K562 (cell line): ENCODE measurements at regions not wholly inside any gene's neighbourhood (a gene's known extent, or its start where the extent isn't known, plus 50 kb on each side); places are given as distances from the start of the nearest gene placed in this dataset.

ENCODE experiments used
- ATAC-seq: fragments of 200-7000 bp; cut with Tn5 transposase; 3 replicates; pipeline ENCODE4 v1.9.1; 2020; ENCODE audit warnings: moderate library complexity
- BruUV-seq: library from RNA; stranded (reverse); fragments of 400-500 nt; replicated peaks from 2 replicates; lab custom pipeline; 2021; lab: Mats Ljungman, UMichigan
- CTCF ChIA-PET: fragments of 300-600 bp; formaldehyde crosslinking; extraction: SDS; loops from one replicate; lab custom pipeline; 2021; ENCODE audit warnings: low intra/inter-chr PET ratio; lab: Yijun Ruan, JAX
- POLR2A ChIA-PET: fragments of 300-600, 350-650 bp; sonication (Branson Sonifier 250); formaldehyde crosslinking; extraction: SDS; loops from one replicate; lab custom pipeline; 2021; ENCODE audit warnings: antibody characterized with exemption, inconsistent platforms; lab: Yijun Ruan, JAX
- DNase-seq, 4 experiments: peaks; one replicate each; pipeline versions ENCODE4 v3.0.0 to v3.0.0-alpha.2; 2011 to 2018; ENCODE audit warnings: low spot score in 3 of 4, mixed read lengths in 3 of 4; ENCODE audit errors: extremely low read depth in 1 of 4
- FAIRE-seq: peaks from 2 replicates; lab custom pipeline; 2011; peaks lifted over from hg19 to GRCh38; lab: Jason Lieb, UNC
- H2AFZ ChIP-seq: 2 replicates; pipeline ENCODE4 v1.6.0; 2011; ENCODE audit warnings: low read depth, low read length, control low read depth, inconsistent platforms
- H3K27ac ChIP-seq: fragments of 200-600 bp; 3 replicates; pipeline ENCODE4 v1.8.0; 2011; ENCODE audit warnings: low read depth, mild to moderate bottlenecking, control low read depth, inconsistent platforms, low read length, moderate library complexity, mixed read lengths; ENCODE audit errors: extremely low read depth
- H3K27me3 ChIP-seq, 2 experiments: fragments of 300-600 bp in 1 of 2; 2 replicates in 1 of 2; 3 replicates in 1 of 2; pipeline versions ENCODE4 v1.6.0 to v1.8.0; 2011; ENCODE audit warnings: inconsistent platforms in 2 of 2, low read length in 2 of 2, mild to moderate bottlenecking in 1 of 2, mixed read lengths in 1 of 2, moderate library complexity in 1 of 2; ENCODE audit not compliant: control insufficient read depth in 2 of 2, insufficient read depth in 2 of 2
- H3K36me3 ChIP-seq: fragments of 300-600 bp; 3 replicates; pipeline ENCODE4 v1.8.0; 2011; ENCODE audit warnings: mild to moderate bottlenecking, low read length, inconsistent platforms; ENCODE audit not compliant: control insufficient read depth, insufficient read depth
- H3K4me1 ChIP-seq, 2 experiments: fragments of 200-600 bp in 1 of 2; replicated peaks in 1 of 2; 2 replicates in 1 of 2; 3 replicates in 1 of 2; pipeline versions ENCODE4 v1.5.1 to v1.8.0; 2011; ENCODE audit warnings: inconsistent platforms in 2 of 2, low read length in 2 of 2, mild to moderate bottlenecking in 1 of 2, mixed read lengths in 1 of 2, moderate library complexity in 1 of 2; ENCODE audit not compliant: control insufficient read depth in 2 of 2, insufficient read depth in 2 of 2
- H3K4me2 ChIP-seq: 2 replicates; pipeline ENCODE4 v1.6.1; 2011; ENCODE audit warnings: low read length, control low read depth, inconsistent platforms, mixed read lengths; ENCODE audit not compliant: insufficient read depth
- H3K4me3 ChIP-seq: fragments of 200-600 bp; sonication (generic), shearing (Covaris generic); 2 replicates; pipeline ENCODE4 v1.5.1; 2016; ENCODE audit warnings: control low read depth, inconsistent platforms
- H3K79me2 ChIP-seq: fragments of 200-600 bp; 3 replicates; pipeline ENCODE4 v1.8.0; 2011; ENCODE audit warnings: low read length, inconsistent platforms; ENCODE audit not compliant: control insufficient read depth, insufficient read depth
- H3K9ac ChIP-seq, 2 experiments: 2 replicates each; pipeline versions ENCODE4 v1.6.0 to v1.6.1; 2011; ENCODE audit warnings: low read depth in 2 of 2, low read length in 2 of 2, control low read depth in 1 of 2, inconsistent platforms in 1 of 2, mild to moderate bottlenecking in 1 of 2, mixed read lengths in 1 of 2; ENCODE audit not compliant: insufficient read depth in 1 of 2
- H3K9me1 ChIP-seq: one replicate; pipeline ENCODE4 v1.6.0; 2011; ENCODE audit warnings: inconsistent platforms, mild to moderate bottlenecking, low read length, moderate library complexity; ENCODE audit not compliant: control insufficient read depth, insufficient read depth
- H3K9me3 ChIP-seq: replicated peaks from 2 replicates; pipeline ENCODE4 v1.5.1; 2011; ENCODE audit warnings: low read depth, low read length, inconsistent platforms; ENCODE audit not compliant: control insufficient read depth, insufficient read depth
- H4K20me1 ChIP-seq: replicated peaks from 2 replicates; pipeline ENCODE4 v1.6.1; 2011; ENCODE audit warnings: low read length, inconsistent platforms, mixed read lengths; ENCODE audit not compliant: control insufficient read depth, insufficient read depth
- CCNT2 ChIP-seq: IDR thresholded peaks from 2 replicates; pipeline ENCODE4 v1.6.1; 2011; ENCODE audit warnings: borderline replicate concordance, low read depth, mild to moderate bottlenecking, moderate library complexity, mixed read lengths, low read length; ENCODE audit not compliant: insufficient read length; ENCODE audit errors: extremely low read depth
- GTF2F1 ChIP-seq: IDR thresholded peaks from 2 replicates; pipeline ENCODE4 v1.6.1; 2011; ENCODE audit warnings: low read depth, low read length, improper control_type of control experiment
- PHF21A ChIP-seq: fragments of 450-650 bp; IDR thresholded peaks from 2 replicates; pipeline ENCODE4 v1.6.1; 2017; ENCODE audit warnings: low read depth, borderline replicate concordance
- SMAD4 ChIP-seq: fragments of 250-450 bp; sonication (Bioruptor Pico); conservative IDR thresholded peaks from 2 replicates; pipeline ENCODE4 v1.8.0; 2021; ENCODE audit warnings: inconsistent platforms, mild to moderate bottlenecking, moderate library complexity
- XRCC5 ChIP-seq: fragments of 200-400 bp; formaldehyde crosslinking; IDR thresholded peaks from 2 replicates; pipeline ENCODE4 v1.6.1; 2017; ENCODE audit warnings: low read depth, mild to moderate bottlenecking, low read length
- ZNF589 ChIP-seq: fragments of 200-800 bp; sonication (Bioruptor generic); IDR thresholded peaks from 2 replicates; pipeline ENCODE4 v1.6.1; 2016; ENCODE audit warnings: low read depth, missing genetic modification characterization, missing compliant biosample characterization
- WGBS: fragments of 100-300 bp; shearing (Covaris generic); methylation state at CpG from one replicate; pipeline ENCODE4 v1.1.6; 2016; ENCODE audit warnings: low coverage, mixed read lengths; ENCODE audit not compliant: insufficient coverage; ENCODE audit errors: missing lambda C conversion rate; 5-methylcytosine and 5-hydroxymethylcytosine counted together
- in situ Hi-C: fragments of 300-500 bp; cut with MboI; formaldehyde crosslinking; loops from 4 replicates; pipeline ENCODE4 v1.15.0; 2018; ENCODE audit warnings: inconsistent platforms, mixed read lengths
- intact Hi-C: fragments of 100-400 bp; cut with micrococcal nuclease; formaldehyde crosslinking; loops from 2 replicates; pipeline ENCODE4 v1.14.2; 2022
- TF ChIP-seq, protein P1 (sequence below): fragments of 450-650 bp; IDR thresholded peaks from 2 replicates; pipeline ENCODE4 v1.6.1; 2017; ENCODE audit warnings: antibody characterized with exemption, mild to moderate bottlenecking
- TF ChIP-seq, protein P2 (sequence below), 2 experiments: fragments of 450-650 bp; IDR thresholded peaks; 2 replicates each; pipeline ENCODE4 v1.6.1; 2016; ENCODE audit warnings: mild to moderate bottlenecking in 2 of 2, borderline replicate concordance in 1 of 2, low read depth in 1 of 2, moderate library complexity in 1 of 2
- TF ChIP-seq, protein P3 (sequence below): fragments of 450-650 bp; IDR thresholded peaks from one replicate; pipeline ENCODE4 v1.6.1; 2018; ENCODE audit warnings: mild to moderate bottlenecking, moderate library complexity; ENCODE audit not compliant: partially characterized antibody

DNA sequence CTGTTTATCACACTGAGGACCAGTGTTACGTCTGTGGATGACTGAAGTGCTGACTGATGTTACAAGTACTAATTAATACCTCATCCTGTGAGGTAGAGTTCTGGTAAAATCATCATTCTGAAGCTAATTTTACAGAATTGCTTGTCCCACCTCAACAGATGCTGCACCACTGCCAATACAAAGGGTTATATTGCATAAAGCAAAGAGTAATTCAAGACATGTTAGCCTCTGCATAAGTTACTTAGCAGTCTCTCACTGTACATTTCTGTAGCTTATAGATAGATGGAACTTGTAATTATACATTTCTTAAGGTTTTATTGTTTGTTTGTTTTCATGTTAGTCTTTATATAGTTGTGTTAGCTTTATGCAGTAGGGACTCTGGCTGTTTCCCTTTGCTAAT lies 513.6 kb downstream of the ANXA1 start:
- no peaks in the 10 kb centered on the region for H4K20me1 ChIP-seq
- H3K9me3 ChIP-seq, result no peaks in the 10 kb centered on the region
- in situ Hi-C loops (no loop called here), intact Hi-C loops (no loop called here)
- FAIRE-seq (no peak), ATAC-seq (no peak), DNase-seq (no peak)
- CTCF ChIA-PET, result no interaction called here
- no peak overlapping the region for H2AFZ ChIP-seq
- no peak overlapping the region for H3K9ac ChIP-seq
- no peak overlapping the region for H3K4me3 ChIP-seq
- no TSS peak for BruUV-seq
- no peaks in the 10 kb centered on the region for H3K36me3 ChIP-seq
- POLR2A ChIA-PET, result no interaction called here
- H3K79me2 ChIP-seq, result no peaks in the 10 kb centered on the region
- no peaks in the 10 kb centered on the region for H3K4me1 ChIP-seq
- H3K27ac ChIP-seq, result no peak overlapping the region
- 17% methylated on average over 1 of the region's 1 CpG for WGBS
- H3K27me3 ChIP-seq, result no peaks in the 10 kb centered on the region
- no peak overlapping the region for H3K4me2 ChIP-seq
- no peaks in the 10 kb centered on the region for H3K9me1 ChIP-seq
- no peak for TF ChIP-seq GTF2F1
- TF ChIP-seq, protein P1, sequence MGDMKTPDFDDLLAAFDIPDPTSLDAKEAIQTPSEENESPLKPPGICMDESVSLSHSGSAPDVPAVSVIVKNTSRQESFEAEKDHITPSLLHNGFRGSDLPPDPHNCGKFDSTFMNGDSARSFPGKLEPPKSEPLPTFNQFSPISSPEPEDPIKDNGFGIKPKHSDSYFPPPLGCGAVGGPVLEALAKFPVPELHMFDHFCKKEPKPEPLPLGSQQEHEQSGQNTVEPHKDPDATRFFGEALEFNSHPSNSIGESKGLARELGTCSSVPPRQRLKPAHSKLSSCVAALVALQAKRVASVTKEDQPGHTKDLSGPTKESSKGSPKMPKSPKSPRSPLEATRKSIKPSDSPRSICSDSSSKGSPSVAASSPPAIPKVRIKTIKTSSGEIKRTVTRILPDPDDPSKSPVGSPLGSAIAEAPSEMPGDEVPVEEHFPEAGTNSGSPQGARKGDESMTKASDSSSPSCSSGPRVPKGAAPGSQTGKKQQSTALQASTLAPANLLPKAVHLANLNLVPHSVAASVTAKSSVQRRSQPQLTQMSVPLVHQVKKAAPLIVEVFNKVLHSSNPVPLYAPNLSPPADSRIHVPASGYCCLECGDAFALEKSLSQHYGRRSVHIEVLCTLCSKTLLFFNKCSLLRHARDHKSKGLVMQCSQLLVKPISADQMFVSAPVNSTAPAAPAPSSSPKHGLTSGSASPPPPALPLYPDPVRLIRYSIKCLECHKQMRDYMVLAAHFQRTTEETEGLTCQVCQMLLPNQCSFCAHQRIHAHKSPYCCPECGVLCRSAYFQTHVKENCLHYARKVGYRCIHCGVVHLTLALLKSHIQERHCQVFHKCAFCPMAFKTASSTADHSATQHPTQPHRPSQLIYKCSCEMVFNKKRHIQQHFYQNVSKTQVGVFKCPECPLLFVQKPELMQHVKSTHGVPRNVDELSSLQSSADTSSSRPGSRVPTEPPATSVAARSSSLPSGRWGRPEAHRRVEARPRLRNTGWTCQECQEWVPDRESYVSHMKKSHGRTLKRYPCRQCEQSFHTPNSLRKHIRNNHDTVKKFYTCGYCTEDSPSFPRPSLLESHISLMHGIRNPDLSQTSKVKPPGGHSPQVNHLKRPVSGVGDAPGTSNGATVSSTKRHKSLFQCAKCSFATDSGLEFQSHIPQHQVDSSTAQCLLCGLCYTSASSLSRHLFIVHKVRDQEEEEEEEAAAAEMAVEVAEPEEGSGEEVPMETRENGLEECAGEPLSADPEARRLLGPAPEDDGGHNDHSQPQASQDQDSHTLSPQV, result no peak
- TF ChIP-seq, protein P2, sequence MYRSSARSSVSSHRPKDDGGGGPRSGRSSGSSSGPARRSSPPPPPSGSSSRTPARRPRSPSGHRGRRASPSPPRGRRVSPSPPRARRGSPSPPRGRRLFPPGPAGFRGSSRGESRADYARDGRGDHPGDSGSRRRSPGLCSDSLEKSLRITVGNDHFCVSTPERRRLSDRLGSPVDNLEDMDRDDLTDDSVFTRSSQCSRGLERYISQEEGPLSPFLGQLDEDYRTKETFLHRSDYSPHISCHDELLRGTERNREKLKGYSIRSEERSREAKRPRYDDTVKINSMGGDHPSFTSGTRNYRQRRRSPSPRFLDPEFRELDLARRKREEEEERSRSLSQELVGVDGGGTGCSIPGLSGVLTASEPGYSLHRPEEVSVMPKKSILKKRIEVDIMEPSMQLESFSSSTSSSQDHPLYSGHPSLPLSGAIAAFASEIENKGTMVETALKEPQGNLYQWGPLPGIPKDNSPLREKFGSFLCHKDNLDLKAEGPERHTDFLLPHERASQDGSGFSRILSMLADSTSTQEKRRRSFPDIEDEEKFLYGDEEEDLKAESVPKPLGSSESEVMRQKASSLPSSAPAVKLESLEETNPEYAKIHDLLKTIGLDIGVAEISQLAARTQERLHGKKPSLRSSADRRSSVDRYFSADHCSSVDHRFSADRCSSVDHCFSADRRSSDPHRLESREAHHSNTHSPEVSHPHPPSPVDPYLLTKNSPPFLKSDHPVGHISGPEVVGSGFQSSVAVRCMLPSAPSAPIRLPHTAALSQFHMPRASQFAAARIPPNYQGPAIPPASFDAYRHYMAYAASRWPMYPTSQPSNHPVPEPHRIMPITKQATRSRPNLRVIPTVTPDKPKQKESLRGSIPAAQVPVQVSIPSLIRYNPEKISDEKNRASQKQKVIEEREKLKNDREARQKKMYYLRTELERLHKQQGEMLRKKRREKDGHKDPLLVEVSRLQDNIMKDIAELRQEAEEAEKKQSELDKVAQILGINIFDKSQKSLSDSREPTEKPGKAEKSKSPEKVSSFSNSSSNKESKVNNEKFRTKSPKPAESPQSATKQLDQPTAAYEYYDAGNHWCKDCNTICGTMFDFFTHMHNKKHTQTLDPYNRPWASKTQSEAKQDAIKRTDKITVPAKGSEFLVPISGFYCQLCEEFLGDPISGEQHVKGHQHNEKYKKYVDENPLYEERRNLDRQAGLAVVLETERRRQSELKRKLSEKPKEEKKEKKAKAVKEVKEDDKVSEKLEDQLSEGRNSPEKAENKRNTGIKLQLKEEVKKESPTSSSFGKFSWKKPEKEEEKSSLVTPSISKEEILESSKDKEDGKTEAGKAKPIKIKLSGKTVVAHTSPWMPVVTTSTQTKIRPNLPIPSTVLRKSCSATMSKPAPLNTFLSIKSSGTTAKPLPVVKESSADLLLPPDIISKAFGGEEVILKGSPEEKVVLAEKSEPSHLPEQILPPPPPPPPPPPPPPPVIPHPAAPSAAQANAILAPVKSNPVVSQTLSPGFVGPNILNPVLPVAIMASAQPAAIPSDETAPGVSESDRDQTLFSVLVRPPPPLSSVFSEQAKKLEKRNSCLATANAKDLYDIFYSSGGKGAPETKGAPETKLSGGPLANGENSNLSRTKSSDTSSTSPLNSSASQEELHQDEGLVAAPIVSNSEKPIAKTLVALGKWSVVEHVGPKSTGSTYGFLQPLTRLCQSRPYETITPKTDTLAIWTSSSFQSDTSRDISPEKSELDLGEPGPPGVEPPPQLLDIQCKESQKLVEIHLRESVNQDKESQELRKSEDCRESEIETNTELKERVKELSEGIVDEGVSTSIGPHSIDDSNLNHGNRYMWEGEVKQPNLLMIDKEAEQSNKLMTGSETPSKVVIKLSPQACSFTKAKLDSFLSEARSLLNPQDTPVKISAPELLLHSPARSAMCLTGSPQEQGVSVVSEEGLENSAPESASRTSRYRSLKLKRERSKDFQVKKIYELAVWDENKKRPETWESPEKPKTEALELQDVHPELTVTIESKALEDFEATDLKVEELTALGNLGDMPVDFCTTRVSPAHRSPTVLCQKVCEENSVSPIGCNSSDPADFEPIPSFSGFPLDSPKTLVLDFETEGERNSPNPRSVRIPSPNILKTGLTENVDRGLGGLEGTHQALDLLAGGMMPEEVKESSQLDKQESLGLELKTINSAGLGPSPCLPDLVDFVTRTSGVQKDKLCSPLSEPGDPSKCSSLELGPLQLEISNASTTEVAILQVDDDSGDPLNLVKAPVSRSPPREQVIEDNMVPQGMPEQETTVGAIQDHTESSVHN (IDR thresholded peaks at IDR 0.05; ENCODE audit: borderline replicate concordance in 1 of 2, low read depth in 1 of 2), result no peak
- TF ChIP-seq SMAD4 (CRISPR knock-in tag), result no peak
- no peak for TF ChIP-seq PHF21A
- no peak for TF ChIP-seq ZNF589 (CRISPR knock-in tag)
- no peak for TF ChIP-seq XRCC5
- no peak for TF ChIP-seq CCNT2
- TF ChIP-seq, protein P3, sequence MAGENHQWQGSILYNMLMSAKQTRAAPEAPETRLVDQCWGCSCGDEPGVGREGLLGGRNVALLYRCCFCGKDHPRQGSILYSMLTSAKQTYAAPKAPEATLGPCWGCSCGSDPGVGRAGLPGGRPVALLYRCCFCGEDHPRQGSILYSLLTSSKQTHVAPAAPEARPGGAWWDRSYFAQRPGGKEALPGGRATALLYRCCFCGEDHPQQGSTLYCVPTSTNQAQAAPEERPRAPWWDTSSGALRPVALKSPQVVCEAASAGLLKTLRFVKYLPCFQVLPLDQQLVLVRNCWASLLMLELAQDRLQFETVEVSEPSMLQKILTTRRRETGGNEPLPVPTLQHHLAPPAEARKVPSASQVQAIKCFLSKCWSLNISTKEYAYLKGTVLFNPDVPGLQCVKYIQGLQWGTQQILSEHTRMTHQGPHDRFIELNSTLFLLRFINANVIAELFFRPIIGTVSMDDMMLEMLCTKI, result no peak
